ENCODE measurements at regions not wholly inside any gene's neighbourhood (a gene's known extent, or its start where the extent isn't known, plus 50 kb on each side); places are given as distances from the start of the nearest gene placed in this dataset.

DNA sequence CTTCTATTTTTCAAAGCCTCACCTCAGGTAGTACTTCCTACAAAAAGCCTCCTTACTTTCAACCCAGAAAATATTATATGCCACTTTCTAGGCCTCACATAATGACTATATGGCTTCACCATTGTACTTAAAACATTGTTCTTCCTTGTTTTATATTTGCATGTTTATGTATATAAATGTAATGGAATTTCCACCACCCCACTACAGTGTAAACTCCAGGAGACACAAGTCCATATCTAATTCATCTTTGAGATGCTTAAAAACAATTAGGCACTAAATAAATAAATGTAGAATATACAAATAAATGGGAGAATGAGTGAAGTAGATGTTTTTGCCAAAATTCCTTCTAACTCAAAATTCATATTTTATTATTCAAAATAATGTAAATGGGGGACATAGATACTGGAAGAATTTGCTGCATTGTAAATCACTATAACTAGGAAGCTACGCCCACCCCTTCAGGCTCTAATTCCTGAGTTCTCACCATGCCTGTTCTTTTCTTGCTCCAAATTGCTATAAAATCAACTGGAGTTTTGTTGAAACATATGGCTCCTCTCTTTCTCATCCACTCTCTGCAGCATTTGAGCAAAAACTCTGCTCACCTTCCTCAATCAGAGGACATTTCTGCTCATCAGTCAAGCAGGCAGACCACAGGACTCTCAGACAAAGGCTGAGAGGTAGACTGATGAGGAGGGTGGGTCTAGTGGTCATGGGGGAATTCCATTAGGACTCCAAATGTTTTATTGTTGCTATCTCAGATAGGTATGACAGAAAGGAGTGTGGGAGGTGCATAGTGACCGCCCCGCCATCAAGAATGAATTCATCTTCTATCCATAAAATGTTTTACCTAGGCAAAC lies 243.0 kb downstream of the HNMT start:
- no peaks in the 10 kb centered on the region for H3K36me3 ChIP-seq (ENCODE audit: control insufficient read depth, insufficient read depth, low read length)
- TF ChIP-seq, protein P1, sequence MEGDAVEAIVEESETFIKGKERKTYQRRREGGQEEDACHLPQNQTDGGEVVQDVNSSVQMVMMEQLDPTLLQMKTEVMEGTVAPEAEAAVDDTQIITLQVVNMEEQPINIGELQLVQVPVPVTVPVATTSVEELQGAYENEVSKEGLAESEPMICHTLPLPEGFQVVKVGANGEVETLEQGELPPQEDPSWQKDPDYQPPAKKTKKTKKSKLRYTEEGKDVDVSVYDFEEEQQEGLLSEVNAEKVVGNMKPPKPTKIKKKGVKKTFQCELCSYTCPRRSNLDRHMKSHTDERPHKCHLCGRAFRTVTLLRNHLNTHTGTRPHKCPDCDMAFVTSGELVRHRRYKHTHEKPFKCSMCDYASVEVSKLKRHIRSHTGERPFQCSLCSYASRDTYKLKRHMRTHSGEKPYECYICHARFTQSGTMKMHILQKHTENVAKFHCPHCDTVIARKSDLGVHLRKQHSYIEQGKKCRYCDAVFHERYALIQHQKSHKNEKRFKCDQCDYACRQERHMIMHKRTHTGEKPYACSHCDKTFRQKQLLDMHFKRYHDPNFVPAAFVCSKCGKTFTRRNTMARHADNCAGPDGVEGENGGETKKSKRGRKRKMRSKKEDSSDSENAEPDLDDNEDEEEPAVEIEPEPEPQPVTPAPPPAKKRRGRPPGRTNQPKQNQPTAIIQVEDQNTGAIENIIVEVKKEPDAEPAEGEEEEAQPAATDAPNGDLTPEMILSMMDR (IDR thresholded peaks at IDR 0.05; ENCODE audit: insufficient read depth, low read length, severe bottlenecking) = no peak
- FAIRE-seq (no peak), DNase-seq (ENCODE audit: low read depth) (no peak)
- no peaks in the 10 kb centered on the region for H3K27me3 ChIP-seq (ENCODE audit: control insufficient read depth, insufficient read depth, low read length)
- H3K4me3 ChIP-seq (ENCODE audit: low read depth, low read length) = no peak overlapping the region

DNA sequence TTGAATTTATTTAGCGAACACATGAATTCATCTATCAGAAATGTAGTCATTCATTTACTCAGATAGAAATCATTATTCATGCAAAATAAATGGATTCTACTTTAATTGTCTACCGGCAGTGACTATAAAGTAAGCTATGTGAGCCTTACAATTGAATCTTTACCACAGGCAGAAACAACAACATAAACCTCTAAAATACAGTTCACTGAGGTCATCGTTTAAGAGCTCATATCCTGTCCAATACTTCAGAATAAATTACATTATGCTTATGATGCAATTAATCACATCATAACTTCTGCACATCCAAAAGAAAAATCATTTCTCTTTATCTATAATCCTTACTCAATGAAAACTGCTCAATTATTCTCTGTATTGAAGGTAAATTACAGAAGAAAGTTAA lies 244.7 kb downstream of the HNMT start:
- H3K36me3 ChIP-seq (ENCODE audit: control insufficient read depth, insufficient read depth, low read length) = no peaks in the 10 kb centered on the region
- TF ChIP-seq, protein P1 (IDR thresholded peaks at IDR 0.05; ENCODE audit: insufficient read depth, low read length, severe bottlenecking) = no peak
- no peak for FAIRE-seq
- H3K27me3 ChIP-seq (ENCODE audit: control insufficient read depth, insufficient read depth, low read length) = no peaks in the 10 kb centered on the region
- H3K4me3 ChIP-seq (ENCODE audit: low read depth, low read length) = no peak overlapping the region
- peak; percentile 66 for DNase-seq (ENCODE audit: low read depth)

- DNase-seq (ENCODE audit: low read depth) (no peak), FAIRE-seq (no peak)
- H3K4me3 ChIP-seq (ENCODE audit: low read depth, low read length) = no peak overlapping the region
- H3K36me3 ChIP-seq (ENCODE audit: control insufficient read depth, insufficient read depth, low read length) = no peaks in the 10 kb centered on the region
- TF ChIP-seq, protein P1 (IDR thresholded peaks at IDR 0.05; ENCODE audit: insufficient read depth, low read length, severe bottlenecking) = no peak
- no peaks in the 10 kb centered on the region for H3K27me3 ChIP-seq (ENCODE audit: control insufficient read depth, insufficient read depth, low read length)
Measured at GRCh38 chr2:138210487-138210886, 246.2 kb downstream of the HNMT start.

GRCh38 chr2:138212434-138212833 lies 248.2 kb downstream of the HNMT start:
- TF ChIP-seq, protein P1 (IDR thresholded peaks at IDR 0.05; ENCODE audit: insufficient read depth, low read length, severe bottlenecking) = no peak
- Histone ChIP-seq H3K4me3 (ENCODE audit: low read depth, low read length) (no peak overlapping the region), H3K36me3 (ENCODE audit: control insufficient read depth, insufficient read depth, low read length) (no peaks in the 10 kb centered on the region), H3K27me3 (ENCODE audit: control insufficient read depth, insufficient read depth, low read length) (no peaks in the 10 kb centered on the region)
- DNase-seq (ENCODE audit: low read depth) = no peak
- peak; percentile 55 for FAIRE-seq

GRCh38 chr2:138213084-138213483 lies 248.8 kb downstream of the HNMT start:
- H3K27me3 ChIP-seq (ENCODE audit: control insufficient read depth, insufficient read depth, low read length) = no peaks in the 10 kb centered on the region
- DNase-seq (ENCODE audit: low read depth) (no peak), FAIRE-seq (no peak)
- no peak overlapping the region for H3K4me3 ChIP-seq (ENCODE audit: low read depth, low read length)
- H3K36me3 ChIP-seq (ENCODE audit: control insufficient read depth, insufficient read depth, low read length) = no peaks in the 10 kb centered on the region
- TF ChIP-seq, protein P1 (IDR thresholded peaks at IDR 0.05; ENCODE audit: insufficient read depth, low read length, severe bottlenecking) = no peak

- TF ChIP-seq, protein P1 (IDR thresholded peaks at IDR 0.05; ENCODE audit: insufficient read depth, low read length, severe bottlenecking) = no peak
- no peak overlapping the region for H3K4me3 ChIP-seq (ENCODE audit: low read depth, low read length)
- no peak for FAIRE-seq
Measured at GRCh38 chr2:138213624-138214023, 249.4 kb downstream of the HNMT start.

More at GRCh38 chr2:138213624-138214023, 249.4 kb downstream of the HNMT start:
- no peak for DNase-seq (ENCODE audit: low read depth)
- Histone ChIP-seq H3K27me3 (ENCODE audit: control insufficient read depth, insufficient read depth, low read length) (no peaks in the 10 kb centered on the region), H3K36me3 (ENCODE audit: control insufficient read depth, insufficient read depth, low read length) (no peaks in the 10 kb centered on the region)

Data from bronchial epithelial cell (primary cell).